ENCODE measurements at regions not wholly inside any gene's neighbourhood (a gene's known extent, or its start where the extent isn't known, plus 50 kb on each side); places are given as distances from the start of the nearest gene placed in this dataset.

DNA sequence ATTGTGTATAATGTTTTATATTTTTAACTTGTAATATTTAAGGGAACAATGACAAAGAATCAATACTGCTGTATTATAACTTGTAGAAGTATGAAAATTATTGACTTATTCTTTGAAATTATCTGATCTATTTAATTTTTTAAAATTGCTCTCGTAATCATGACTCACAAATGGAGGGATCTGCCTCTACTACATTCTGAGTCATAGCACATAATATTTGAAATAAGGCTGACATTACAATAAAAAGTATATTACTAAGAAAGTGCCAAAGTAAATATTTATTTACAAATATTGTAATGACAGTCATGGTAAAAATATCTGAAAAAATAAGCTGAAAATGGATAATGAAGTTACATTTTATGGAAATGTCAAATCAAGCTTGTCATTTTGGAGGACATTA, 1144.6 kb upstream of the CDH2 start:
- no peak for DNase-seq

GRCh38 chr18:29313312-29313711, 1136.4 kb upstream of the CDH2 start:
- DNase-seq, result no peak

DNA sequence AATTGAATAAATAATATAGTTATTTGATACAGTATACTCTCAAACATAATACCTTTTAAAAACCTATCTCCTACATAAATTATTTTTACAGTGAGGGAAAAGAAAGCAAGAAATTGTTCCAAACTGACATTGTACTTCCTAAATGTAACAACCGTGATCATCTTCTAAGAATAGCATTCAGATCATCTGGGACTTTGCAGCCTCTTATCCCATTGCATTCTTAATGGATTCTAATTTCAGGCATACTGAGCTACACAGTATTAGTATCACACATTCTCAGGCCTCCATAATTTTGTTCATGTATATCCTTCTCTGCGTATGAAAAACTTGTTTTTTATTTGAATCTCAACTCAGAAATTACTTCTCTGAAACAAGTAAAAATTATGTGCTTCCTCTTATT, 1134.7 kb upstream of the CDH2 start:
- no peak for DNase-seq

DNA sequence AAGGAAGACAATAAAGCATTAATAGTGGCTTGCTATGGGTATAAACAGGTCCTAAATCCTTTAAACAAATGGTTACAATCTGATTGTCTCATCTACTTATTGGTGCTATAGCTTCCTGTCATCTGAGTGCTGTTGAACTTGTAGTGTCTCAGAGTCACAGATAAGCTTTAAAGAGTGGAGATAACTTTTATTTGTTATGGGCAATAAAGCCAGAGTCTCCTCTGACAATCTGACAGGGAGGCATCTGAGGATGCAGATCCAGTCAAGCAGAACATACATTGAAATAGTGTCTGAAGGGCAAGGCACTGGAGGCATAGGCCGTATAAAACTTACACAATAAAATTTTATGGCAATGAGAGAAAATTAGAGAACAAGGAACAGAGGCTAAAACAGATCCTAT, 1132.4 kb upstream of the CDH2 start:
- DNase-seq, result no peak

- DNase-seq, result no peak
Measured at GRCh38 chr18:29307982-29308381, 1131.1 kb upstream of the CDH2 start.

GRCh38 chr18:29307231-29307630, 1130.3 kb upstream of the CDH2 start:
- DNase-seq, result no peak

DNA sequence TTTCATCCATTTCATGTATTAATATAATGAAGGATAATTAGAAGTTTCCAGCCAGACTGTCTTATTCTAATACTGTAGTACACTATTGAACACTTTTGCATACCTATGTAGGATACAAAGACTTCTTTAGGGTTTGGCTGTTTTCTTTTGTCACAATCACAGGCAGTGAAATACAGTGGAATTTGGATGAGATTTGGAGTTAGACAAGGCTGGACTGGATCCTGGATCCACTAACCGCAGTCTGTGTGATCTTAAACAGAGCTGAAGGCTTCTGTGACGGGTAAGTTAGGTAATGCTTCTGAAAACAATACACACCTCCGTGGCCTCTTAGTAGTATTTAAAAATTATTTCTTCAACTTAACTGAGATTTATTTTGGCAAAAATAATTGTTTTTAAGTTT, 1128.6 kb upstream of the CDH2 start:
- no peak for DNase-seq

DNA sequence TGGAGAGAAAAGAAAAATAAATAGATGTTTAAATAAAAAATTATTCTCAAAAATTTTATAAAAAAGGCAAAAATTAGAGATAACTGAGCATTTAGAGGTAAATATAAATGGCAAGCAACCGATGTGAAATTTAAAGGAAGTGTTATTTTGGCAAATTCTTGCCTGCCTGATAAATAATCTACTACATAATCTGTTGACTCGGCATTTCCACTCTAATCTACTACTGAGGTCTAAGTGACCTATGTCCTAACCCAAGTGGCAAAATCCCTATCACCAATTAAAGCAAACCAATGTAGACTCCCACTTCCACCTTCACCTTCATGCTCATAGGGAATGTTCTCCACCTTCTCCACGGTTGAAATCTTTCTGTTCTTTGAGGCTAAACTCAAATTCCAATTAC, 1124.1 kb upstream of the CDH2 start:
- DNase-seq, result no peak

DNA sequence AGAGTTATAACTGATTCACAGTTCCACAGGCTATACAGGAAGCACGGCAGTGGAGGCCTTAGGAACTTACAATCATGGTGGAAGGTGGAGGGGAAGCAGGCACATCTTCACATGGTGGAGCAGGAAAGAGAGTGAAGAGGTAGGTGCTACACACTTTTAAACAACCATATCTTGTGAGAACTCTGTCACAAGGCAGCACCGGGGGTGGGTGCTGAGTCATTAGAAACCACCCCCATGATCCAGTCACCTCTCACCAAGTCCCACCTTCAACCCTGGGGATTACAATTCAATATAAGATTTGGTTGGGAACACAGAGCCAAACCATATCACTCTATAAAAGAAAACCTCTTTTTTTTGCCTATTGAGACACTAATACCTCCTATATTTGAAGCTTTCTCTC, 1108.5 kb upstream of the CDH2 start:
- DNase-seq, result no peak

GRCh38 chr18:29271501-29271900, 1094.6 kb upstream of the CDH2 start:
- no peak for DNase-seq

DNA sequence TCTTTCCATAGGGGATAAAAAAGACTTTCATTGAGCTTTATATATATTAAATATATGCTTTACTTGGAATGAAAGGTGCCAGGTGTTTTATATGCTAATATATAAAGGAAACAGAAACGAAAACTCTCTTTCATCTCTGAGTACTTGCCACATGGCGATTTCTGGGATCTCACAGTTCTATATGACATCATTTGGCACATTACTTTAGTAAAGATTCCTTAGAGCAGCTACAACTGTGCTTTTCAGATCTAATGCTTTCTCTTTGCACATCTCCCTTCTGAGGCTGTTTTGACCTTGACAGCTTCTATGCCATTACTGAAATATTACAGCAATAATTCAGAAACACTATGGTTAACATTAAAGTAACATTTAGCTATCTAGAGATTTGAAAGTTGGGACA, 1082.9 kb upstream of the CDH2 start:
- no peak for DNase-seq

DNA sequence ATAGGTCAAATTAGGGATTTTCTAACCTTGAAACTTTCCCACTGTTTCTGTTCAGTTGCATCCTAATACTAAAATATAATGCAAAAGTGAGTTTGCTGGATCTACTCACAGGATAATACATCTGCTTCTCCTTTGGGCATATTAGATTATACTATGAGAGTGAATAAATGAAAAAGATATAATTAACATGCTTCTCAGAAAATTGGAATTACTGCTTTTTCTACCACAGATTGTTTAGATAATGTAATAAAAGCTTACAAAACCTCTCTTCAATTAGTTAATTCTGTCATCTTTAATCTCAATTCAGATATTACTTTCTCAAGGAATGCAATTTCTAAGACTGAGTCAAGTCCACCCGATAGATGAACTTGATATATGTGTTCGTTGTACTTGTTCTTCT, 1077.2 kb upstream of the CDH2 start:
- no peak for DNase-seq

DNA sequence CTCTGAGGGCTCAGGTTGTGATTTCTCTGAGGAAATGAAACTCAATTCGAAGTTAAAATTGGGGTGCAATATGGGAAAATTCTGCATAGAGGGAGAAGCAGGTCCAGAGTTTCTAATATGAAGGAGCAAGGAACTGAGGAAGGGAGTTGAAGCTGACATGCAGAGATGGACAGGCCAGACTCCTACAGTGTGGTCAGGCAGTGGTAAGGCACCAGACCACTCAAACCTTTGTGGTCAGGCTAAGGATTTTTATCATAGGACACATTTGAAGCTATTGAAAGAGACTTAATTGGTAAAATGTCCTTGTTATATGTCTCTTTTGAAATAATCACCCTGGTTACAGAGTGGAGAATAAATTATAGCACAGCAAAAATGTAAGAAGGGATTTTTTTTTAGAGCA, 1074.8 kb upstream of the CDH2 start:
- no peak for DNase-seq

DNA sequence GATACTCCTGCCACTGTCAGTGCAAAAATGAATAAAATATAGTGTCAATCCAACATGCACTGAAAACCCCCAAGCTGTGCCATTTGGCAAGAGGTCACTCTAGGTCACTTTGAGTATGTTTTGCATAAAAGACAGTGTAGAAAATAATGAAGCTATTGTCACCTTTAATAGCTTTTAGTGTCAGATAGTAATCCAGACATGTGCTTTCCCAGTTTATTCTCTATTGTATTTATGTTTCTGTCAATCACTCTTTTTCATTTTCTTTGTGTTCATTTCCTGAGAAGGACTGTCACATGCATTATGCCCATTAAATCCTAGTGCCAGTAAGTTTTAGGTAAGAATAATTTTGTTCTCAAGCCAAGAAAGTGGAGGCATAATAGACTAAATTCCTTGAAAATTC, 1073.9 kb upstream of the CDH2 start:
- DNase-seq, result no peak

- DNase-seq, result no peak
Measured at GRCh38 chr18:29250259-29250658, 1073.3 kb upstream of the CDH2 start.

DNA sequence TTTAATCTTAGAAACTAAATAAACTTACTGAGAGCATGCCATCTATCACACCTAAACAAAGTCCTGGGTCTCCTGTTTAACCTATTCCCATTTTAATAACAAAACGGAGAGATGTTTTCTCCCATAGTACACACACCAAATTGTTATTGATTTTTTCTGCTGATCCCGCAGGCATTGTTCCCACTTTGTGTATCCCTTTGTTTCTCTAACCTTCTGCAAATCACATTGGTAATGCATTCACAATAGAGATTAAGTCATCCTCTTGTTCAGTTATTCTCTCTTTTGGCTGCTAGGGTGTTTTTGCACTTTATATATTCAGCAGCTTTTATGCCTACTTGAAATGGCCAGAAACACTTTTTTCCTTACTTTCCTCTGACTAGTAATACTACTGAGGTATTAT, 1071.9 kb upstream of the CDH2 start:
- no peak for DNase-seq

- DNase-seq, result no peak
Measured at GRCh38 chr18:29241199-29241598, 1064.3 kb upstream of the CDH2 start.

DNA sequence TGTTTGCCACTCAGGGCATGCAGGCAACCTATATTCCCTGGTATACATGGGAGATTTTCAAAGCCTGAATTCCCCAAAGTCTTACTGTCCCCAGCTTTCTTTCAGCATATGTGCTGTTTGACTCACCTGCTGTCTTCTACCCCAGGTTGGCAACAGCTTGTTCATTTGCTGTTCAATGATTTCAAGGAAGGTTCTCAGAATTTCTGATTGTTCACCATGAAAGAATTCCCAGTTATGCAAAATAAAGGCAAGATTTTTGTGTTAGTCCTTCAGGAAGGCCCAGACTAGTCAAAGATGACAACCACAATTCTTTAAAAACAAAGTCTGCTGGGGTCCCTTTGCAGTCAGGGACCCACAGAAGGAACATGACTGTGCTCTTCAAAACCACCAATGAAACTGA, 1057.8 kb upstream of the CDH2 start:
- no peak for DNase-seq

DNA sequence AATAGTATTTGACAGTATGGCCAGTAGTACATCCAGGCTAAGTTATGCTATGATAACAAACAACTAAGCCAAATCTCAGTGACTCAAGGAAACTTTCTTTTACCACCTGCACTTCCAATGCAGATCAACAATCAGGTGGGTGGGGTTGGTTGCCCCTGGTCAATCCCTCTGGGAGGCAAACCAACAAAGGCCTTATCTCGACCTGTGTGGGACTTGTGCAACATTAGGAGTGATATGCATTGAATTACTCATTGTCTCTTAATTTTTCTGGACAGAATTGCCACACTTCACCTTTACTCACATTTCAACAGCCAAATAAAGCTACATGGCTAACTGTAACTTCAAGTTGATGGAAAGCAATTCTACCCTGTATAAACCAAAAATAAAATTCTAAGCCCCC, 1049.3 kb upstream of the CDH2 start:
- DNase-seq, result no peak

- DNase-seq, result no peak
Measured at GRCh38 chr18:29225351-29225750, 1048.4 kb upstream of the CDH2 start.

- DNase-seq, result no peak
Measured at GRCh38 chr18:29218091-29218490, 1041.2 kb upstream of the CDH2 start.

GRCh38 chr18:29217124-29217915, 1040.4 kb upstream of the CDH2 start:
- DNase-seq, result no peak

- DNase-seq, result no peak
Measured at GRCh38 chr18:29198834-29199233, 1021.9 kb upstream of the CDH2 start.

DNA sequence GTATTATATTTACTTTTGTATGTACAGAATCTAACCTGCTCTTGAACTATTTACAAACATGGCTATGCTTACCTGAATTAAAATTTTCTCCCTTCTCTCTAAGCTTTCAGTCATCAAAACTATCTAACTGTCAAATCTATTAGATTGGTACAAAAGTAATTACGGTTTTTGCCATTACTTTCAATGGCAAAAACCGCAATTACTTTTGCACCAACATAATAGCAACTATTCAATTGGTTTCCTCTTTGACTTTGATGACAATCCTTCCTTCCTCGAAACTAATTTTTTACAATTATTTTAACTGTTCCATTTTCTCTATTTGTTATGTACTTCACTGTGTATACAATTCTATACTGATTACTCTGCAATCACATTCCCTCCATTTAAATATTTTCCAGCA, 1019.4 kb upstream of the CDH2 start:
- DNase-seq, result no peak

DNA sequence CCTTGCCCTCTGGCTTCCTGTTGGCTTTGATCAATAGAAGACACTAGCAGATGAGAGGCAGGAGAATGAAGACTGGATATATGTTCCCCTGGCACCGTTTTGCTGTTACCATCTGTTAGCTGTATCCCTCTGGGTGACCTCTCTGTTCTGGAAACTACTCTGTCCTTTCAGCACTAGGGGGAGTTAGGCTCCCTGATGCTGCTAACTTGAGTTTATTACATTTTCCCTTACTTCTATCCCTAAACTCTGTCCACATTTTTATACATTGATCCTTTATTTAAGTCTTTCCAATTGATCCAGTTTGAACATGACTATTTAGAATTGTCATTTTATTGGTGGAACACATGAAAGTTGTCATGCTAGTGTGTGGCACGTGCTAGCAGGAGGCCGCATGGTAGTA, 1014.3 kb upstream of the CDH2 start:
- DNase-seq, result no peak
